ENCODE measurements at regions not wholly inside any gene's neighbourhood (a gene's known extent, or its start where the extent isn't known, plus 50 kb on each side); places are given as distances from the start of the nearest gene placed in this dataset.

DNA sequence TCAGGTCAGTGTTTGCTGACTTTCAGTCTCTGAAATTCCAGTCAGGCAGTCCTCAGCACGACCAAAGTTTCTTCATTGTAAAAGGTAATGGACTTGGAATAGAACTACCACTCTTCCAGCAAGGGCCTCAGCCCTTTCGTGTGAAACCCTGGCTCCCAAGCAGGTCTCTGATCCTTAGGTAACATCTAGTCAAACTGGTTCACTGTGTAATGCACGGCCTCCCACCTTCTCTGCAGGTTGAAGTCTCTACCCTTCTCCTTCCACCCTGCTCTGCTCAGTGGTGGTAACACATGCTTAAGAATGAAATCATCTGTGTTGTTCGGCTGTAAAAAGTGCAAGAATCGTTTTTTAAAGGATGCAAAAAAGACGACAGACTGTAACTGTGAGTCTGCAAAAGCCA is 287.2 kb upstream of the POU3F2 start:
- no peak overlapping the region for H3K4me3 ChIP-seq
- no peak overlapping the region for H3K27ac ChIP-seq

DNA sequence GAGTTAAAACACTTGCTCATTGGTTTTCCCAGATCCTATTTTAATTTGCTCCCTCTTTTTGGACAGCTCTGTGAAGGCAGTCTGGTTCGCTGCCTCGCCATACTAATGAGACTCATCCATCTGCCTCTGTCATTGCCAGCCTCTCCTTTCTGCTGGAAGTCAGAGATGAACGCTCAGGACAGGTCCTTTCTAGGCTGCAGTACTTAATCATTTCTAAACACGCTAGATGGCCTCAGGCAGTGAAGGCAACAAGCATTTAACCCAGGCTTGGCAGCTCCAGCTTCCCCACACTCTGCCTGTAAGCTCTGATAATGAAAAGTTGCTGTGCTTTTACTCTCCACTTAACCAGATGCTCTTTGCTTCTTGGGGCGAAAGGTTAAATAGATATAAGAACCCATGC is 286.7 kb upstream of the POU3F2 start:
- H3K4me3 ChIP-seq, result no peak overlapping the region
- no peak overlapping the region for H3K27ac ChIP-seq

DNA sequence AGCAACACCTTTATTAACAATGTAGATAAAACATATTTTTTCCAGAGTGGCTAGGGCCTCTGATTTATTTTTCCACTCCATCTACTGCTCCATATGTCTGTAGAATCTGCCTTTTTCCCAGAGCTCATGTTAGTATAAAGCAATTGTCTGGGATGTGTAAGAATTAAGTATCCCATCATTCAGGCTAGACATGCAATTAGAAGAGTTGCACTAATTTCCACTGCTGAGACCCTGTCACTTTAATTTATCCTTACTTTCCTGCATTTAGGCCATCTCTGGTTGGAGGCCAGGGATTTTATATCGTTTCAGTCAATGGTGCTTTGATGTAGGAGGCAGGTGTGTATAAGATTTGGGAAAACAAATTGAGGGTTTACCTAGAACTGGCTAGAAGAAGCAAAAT is 286.1 kb upstream of the POU3F2 start:
- no peak overlapping the region for H3K27ac ChIP-seq
- no peak overlapping the region for H3K4me3 ChIP-seq

DNA sequence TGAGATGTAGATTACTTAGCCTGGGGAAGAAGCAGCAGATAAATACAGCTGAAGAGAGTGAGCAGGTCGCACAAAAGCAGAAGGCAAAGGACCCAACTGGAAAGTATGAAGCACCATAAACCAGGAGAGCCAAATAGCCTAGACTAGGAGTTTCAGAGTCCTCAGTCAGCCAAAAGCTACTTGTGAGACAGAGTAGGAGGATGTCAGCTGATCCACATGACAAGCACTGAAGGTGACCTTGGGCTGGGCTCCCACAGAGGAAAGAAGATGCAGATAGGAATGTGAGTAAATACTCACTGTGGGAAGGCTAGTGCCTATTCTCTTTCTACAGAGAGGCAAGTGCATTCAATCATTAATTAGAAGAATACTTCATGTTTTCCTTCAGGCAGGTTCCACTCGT is 274.0 kb upstream of the POU3F2 start:
- H3K27ac ChIP-seq, result no peak overlapping the region

DNA sequence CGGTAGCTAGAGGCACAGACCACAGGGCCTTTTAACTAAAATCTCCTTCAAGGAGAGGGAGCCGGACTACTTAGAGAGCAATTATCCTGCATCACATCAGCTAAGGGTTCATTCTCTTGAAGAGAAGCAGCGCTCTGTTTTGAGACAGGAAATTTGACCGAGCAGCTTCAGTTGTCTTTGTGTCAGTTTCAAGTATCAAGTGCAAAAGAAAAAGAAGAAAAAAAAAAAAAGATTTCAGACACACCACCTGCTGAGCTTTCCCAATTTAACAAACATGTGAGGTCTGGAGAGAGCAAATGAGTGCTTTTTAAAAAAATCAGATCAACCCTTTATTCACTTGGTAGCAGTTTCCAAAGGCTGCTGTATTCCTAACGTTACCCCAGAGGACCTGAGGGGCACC is 273.5 kb upstream of the POU3F2 start:
- Histone ChIP-seq H3K27ac (no peak overlapping the region), H3K4me3 (no peak overlapping the region)

More for the DNA sequence above, 274.0 kb upstream of the POU3F2 start:
- H3K4me3 ChIP-seq, result no peak overlapping the region

DNA sequence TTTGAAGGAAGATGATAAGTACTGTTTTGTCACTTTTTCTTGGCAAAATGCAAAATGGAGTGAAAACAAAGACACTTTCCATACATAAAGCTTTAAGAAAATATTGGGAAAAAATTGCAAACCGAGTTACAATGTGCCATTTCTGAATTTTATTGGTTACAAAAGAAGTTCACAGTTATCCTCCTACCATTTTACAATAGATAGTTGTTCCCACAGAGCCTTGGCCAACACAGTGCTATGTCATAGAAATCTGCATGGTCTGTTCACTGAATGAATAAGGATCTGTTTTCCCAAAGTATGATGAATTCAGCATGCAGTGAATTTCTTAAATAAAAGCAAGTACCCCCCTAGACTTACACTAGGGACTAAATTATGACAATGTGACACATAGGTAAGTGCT is 268.2 kb upstream of the POU3F2 start:
- Histone ChIP-seq H3K27ac (no peak overlapping the region), H3K4me3 (no peak overlapping the region)

DNA sequence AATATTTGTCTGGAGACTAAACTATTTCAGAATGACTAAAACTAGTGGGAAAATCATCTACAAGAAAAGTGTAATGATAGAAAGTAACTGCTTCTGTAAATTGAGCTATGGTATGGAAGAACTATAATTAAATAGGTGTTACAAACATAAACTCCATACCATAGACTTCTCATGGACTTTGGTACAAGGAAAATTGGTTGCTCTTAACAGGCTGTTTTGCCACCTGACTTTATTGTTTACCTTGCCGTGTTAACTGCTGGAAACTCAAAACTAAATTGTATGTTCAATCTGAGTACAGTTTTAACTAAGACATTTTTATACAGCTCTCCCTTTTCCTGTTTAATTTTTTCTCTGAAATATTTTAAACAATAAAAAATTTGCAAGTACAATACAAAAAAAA is 261.8 kb upstream of the POU3F2 start:
- H3K27ac ChIP-seq, result no peak overlapping the region
- no peak overlapping the region for H3K4me3 ChIP-seq

DNA sequence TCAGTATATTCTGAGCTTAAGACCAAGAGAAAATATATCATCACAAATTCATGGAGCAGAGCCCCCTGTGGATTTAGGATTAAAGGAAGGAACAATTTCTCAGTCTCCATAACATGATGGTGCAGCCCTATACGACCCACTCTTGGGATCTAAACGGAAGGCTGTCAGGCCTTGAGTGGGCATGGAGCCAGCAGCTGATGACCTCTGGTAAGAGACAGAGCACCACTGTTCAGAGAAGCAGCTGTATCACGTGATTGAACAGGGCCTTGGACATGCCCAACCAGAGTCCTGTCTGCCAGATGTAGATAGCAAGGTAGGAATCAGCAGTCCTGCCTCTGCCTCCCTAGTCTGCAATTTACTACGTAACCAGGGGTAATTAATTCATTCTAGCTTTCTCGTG is 259.4 kb upstream of the POU3F2 start:
- H3K27ac ChIP-seq, result no peak overlapping the region

DNA sequence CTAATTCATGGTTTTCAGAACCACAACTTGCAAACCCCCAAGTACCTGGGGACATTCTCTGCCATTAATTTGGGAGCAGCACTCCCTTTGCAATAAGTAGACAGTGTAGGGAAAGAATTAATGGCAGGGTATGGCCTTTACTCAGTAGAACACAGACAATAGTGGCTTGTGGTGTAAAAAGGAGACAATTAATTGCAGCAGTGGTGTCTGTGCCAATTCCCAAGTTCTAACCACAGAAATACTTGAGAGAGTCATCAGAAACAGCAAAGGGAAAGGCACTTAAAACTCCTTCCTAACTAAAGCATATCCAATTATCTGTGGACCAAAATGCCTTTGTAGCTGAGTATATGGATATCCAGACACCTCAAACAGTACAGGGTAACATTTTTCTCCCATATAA is 257.6 kb upstream of the POU3F2 start:
- Histone ChIP-seq H3K4me3 (no peak overlapping the region), H3K27ac (no peak overlapping the region)

More for the DNA sequence above, 259.4 kb upstream of the POU3F2 start:
- no peak overlapping the region for H3K4me3 ChIP-seq

DNA sequence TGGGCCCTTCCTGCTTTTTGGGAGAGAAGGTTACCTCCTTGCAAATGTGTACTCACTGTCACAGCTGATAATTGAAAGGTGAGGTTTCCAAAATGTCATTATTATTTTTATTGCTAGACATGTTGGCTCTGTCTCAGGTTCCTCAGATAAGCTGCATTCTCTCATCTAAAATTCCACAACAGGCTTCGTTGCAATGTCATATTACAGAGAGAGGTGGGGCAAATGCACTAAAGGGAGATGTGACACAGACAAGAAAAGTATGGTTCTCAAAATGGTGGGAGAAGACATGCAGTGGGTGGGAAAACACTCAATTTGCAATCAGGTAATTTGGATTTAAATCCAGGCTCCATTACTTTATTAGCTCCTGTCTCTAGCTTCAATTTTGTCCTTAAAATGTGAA is 256.4 kb upstream of the POU3F2 start:
- Histone ChIP-seq H3K27ac (no peak overlapping the region), H3K4me3 (no peak overlapping the region)

DNA sequence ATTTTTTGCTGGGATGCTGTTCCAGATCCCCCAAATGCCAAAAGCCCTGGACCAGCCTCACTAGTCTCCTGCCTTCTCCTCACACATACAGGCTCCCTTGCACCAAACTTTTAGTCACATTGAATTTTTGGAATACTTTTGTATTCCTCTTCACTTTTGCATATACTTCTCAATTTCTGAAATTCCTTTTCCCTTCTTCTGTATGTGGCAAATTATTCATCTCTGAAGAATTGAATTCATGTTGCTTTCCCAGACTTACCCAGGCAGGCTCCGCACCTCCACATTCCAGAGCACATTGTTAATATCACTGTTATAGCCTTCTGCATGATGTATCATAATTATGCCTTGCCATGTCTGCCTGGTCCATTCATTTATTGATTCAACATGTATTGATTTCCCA is 255.3 kb upstream of the POU3F2 start:
- Histone ChIP-seq H3K4me3 (no peak overlapping the region), H3K27ac (no peak overlapping the region)

DNA sequence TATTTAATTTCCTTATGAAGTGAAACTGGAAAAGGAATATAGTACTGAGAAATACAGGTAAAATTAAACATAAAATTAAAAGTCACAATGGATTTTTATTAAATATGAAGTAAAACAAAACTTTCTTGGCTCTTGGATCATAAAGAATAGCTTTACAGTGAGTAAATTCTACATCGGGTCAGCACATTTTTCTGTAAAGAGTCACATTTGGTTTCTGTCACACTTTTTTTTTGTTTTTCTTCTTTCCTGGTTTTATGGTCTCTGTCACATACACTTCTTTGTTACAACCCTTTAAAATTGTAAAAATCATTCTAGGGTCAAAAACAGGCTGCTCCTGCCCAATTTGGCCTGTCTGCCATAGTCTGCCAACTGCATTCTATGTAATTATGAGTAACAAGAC is 254.4 kb upstream of the POU3F2 start:
- Histone ChIP-seq H3K27ac (no peak overlapping the region), H3K4me3 (no peak overlapping the region)

DNA sequence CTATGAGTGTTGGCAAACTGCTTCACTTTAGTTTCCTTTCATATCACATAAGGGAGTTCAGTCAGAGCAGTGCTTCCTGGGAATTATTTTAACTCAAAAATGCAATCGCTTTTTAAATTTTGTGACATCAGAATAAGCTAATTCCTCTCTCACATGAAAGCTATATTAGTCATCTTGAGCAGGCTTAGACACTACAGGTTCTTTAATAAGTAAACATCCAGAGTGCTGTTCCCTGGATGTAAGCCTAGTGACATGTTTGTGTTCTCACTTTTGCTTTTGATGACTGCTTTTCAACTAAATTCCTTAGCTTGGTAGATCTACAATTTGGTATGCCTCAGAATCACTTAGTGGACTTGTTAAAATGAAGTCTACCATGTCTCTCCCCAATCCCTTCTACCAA is 252.7 kb upstream of the POU3F2 start:
- Histone ChIP-seq H3K4me3 (no peak overlapping the region), H3K27ac (no peak overlapping the region)

DNA sequence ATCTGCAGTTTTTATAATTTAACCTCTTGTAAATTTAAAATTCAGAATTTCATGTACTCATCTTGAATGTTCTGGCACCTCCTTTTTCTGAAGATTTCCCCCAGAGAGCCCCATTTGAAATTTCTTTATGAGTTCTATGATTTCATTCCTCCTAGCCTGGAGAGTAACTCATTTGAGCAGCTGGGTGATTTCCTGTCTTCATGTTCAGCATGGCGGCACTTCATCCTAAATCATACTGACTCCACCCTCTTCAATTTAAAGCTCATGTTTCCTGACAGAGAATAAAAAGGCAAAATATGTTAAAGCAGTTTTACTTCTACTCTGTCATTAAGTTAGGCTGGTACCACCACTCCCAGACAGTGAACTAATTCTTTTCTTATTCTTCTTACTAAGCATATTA is 250.9 kb upstream of the POU3F2 start:
- no peak overlapping the region for H3K4me3 ChIP-seq
- H3K27ac ChIP-seq, result no peak overlapping the region

DNA sequence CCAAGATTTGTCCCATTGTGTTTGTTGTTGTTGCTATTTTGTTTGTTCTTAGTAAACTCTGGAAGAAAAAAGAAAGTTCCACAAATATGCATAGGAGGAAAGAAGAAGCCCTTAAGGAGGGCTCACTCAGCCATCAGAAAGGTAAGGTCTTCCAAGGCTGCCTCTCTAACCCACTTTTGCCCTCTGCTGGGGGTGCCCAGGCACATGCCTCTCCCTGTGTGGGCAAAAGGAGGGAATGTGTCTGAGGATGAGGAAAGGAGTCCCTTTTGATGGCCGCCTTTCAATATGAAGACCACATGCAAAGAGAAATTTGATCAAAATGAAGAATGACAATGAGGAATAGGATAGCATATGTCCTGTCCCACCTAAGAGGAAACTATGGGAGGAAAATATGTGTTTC is 248.2 kb upstream of the POU3F2 start:
- H3K27ac ChIP-seq, result no peak overlapping the region
- no peak overlapping the region for H3K4me3 ChIP-seq

DNA sequence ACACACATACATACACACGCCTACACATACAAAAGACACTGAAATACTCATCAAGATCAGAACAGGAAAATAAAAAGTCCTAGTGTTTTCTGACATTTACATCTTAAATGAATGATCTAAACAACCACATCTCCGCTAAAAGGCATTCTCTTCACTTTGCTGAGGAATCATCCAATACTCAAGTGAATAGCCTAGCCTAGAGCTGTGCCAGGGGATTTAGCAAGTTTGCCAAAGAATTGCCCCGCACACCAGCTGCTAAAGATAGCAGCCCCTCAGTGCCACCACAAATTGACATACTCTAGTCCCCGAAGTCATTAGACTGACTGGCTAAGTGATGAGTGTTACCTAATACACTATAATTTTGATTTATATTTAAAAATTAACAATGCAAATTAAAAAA is 246.8 kb upstream of the POU3F2 start:
- Histone ChIP-seq H3K4me3 (no peak overlapping the region), H3K27ac (no peak overlapping the region)

DNA sequence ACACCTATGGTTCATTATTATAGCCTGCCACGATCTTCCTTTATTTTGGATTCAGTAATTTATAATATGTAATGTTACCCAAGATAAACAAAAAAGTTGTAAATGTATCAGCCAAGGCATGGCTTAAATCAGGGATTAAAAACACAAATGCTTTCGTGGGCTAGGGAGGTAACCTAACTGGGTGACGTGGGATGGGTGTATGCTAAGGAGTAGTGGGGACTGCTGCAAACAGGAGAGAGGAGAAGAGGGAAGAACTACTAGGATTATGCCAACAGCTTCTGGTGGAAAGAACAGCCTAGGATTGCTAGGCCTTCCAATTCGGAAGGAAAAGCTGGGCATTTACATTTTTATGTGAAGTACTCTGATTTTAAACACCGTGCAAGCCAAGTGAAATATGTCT is 244.8 kb upstream of the POU3F2 start:
- no peak overlapping the region for H3K27ac ChIP-seq

DNA sequence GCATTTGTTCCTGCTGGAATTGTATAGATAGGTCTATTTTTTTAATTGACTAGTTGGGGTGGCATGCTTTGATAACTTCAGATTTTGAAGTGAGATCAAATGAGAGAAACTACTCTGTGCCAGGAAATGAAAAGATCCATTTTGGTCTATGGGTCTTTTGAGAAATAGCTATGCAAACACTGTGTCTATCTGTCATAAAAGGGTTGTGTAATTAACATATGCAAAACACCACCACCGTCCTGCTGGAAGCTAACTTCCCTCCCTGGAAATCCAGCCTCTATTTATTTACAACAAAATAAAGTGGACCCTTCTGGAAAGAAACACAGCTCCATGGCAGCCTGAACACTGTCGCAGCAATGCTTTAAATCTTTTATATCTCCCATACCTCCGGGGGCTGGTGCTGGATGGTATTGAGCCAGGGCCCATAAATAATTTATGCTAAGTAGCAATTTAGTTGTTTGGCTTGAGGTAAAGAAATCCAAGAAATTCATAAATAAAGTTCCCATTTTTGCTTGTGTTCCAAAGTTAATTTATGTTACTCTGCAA is 244.2 kb upstream of the POU3F2 start:
- Histone ChIP-seq H3K27ac (no peak overlapping the region), H3K4me3 (no peak overlapping the region)

More for the DNA sequence above, 244.8 kb upstream of the POU3F2 start:
- no peak overlapping the region for H3K4me3 ChIP-seq

DNA sequence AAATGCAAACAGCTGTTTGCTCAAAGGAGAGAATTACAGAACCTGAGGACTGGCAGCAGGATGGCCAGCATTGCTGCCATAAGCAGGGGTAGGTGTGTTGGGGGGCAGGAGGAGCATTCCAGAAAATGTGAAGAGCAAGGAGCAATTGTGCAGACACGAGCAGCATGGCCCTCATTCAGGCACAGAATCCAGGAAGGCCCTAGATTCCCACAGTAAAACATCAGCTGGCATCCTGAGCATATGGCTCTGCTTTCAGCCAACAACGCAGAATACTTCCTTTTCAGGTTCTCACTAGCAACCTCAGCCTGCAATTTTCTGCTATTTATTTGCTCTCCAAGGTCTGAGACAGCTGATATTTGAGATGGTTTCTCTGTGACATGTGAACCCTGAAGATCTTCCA is 243.4 kb upstream of the POU3F2 start:
- Histone ChIP-seq H3K4me3 (no peak overlapping the region), H3K27ac (no peak overlapping the region)

DNA sequence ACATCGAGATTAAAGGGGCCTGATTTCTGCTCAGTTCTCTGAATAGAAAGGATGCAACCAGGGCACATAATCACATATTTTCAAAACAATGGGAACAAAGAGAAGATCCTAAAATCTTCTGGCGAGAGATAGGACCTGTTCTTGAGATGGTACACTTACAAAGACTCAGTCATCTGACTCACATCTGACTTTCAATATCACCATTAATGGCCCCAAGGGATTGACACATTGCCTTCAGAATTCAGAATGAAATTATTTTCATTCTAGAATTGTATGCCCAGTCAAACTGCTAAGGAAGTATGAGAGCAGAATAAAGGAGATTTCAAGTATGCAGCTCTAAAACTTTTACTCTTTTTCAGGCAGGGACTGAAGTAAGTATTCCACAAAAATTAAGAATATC is 240.7 kb upstream of the POU3F2 start:
- no peak overlapping the region for H3K27ac ChIP-seq
- H3K4me3 ChIP-seq, result no peak overlapping the region

DNA sequence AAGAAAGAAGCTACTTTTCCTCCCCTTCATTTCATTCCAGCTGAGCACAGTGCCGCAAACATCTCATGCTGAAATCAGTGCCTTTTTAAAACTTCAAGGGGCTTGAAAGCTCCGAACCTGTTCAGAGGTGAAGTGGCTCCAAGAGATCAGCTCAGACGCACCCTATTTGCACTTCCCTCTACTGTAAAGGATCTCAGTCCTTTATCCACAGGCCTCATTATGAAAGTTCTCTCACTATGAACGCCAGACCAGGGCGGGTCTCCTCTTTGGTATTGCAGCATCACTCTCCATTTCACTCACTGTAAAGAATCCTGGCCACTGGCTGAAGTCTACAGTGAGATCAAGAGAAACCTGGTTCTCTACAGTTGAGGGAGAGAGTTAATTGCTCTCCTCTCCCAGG is 232.7 kb upstream of the POU3F2 start:
- Histone ChIP-seq H3K4me3 (no peak overlapping the region), H3K27ac (no peak overlapping the region)

DNA sequence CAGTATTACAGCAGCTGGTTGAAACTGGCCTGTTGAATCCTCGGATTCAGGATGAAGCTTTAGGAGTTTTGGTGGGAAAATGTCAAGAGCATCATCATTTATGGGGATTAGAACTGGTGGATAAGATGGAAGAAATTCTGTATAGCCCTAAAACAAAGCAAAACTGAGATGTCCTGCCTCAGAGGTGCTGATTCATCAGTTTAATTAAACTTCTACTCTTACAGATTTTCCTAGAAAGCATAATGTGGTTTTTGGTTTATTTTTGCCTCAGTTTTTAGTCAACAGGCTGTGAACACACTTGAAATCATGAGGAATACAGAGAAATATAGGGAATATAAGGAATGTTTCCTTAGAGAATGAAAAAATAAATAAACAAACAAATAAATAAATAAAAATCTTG is 228.7 kb upstream of the POU3F2 start:
- no peak overlapping the region for H3K4me3 ChIP-seq
- H3K27ac ChIP-seq, result no peak overlapping the region
